OCI-LY7 (cell line): ENCODE measurements at regions not wholly inside any gene's neighbourhood (a gene's known extent, or its start where the extent isn't known, plus 50 kb on each side); places are given as distances from the start of the nearest gene placed in this dataset.

ENCODE experiments used
- BruUV-seq: library from RNA; stranded (reverse); fragments of 400-500 nt; replicated peaks from 2 replicates; lab custom pipeline; 2021; lab: Mats Ljungman, UMichigan
- CTCF ChIA-PET: fragments of 300-600 bp; sonication (Branson Sonifier 250); formaldehyde crosslinking; loops from one replicate; lab custom pipeline; 2022; ENCODE audit warnings: antibody characterized with exemption; ENCODE audit not compliant: unreplicated experiment; lab: Charles Lee
- POLR2A ChIA-PET: fragments of 300-600 bp; sonication (Branson Sonifier 250); formaldehyde crosslinking; loops from one replicate; lab custom pipeline; 2022; ENCODE audit warnings: antibody characterized with exemption; lab: Charles Lee
- DNase-seq: peaks from one replicate; pipeline ENCODE4 v3.0.0-alpha.2; 2015; ENCODE audit warnings: low spot score
- H2AFZ ChIP-seq: fragments of 200-600 bp; sonication (generic), shearing (Covaris generic); 2 replicates; pipeline ENCODE4 v1.6.1; 2014; ENCODE audit warnings: mild to moderate bottlenecking, antibody characterized with exemption, low read length, moderate library complexity
- H3K27ac ChIP-seq: fragments of 200-600 bp; sonication (generic); 2 replicates; pipeline ENCODE4 v1.5.1; 2014; ENCODE audit warnings: mixed run types, low read depth, mild to moderate bottlenecking, moderate library complexity, low read length, inconsistent platforms; ENCODE audit not compliant: poor library complexity, severe bottlenecking
- H3K36me3 ChIP-seq: fragments of 200-600 bp; sonication (generic); 2 replicates; pipeline ENCODE4 v1.6.1; 2014; ENCODE audit warnings: mild to moderate bottlenecking, antibody characterized with exemption, low read length, moderate library complexity, mixed read lengths; ENCODE audit not compliant: insufficient read depth
- H3K4me1 ChIP-seq: fragments of 200-600 bp; sonication (generic); 2 replicates; pipeline ENCODE4 v1.5.1; 2014; ENCODE audit warnings: mild to moderate bottlenecking, low read length; ENCODE audit not compliant: insufficient read depth, poor library complexity, severe bottlenecking
- H3K4me2 ChIP-seq: fragments of 200-600 bp; sonication (generic); 2 replicates; pipeline ENCODE4 v1.6.1; 2014; ENCODE audit warnings: mild to moderate bottlenecking, low read length
- H3K4me3 ChIP-seq: fragments of 200-600 bp; sonication (generic); 2 replicates; pipeline ENCODE4 v1.5.1; 2014; ENCODE audit warnings: mild to moderate bottlenecking, low read depth, low read length; ENCODE audit not compliant: poor library complexity, severe bottlenecking
- H3K79me2 ChIP-seq: fragments of 200-600 bp; sonication (generic); 2 replicates; pipeline ENCODE4 v1.6.1; 2016; ENCODE audit warnings: low read depth, mild to moderate bottlenecking, low read length, moderate library complexity, mixed read lengths; ENCODE audit not compliant: insufficient read depth
- H3K9me2 ChIP-seq: fragments of 200-600 bp; sonication (generic); 2 replicates; pipeline ENCODE4 v1.6.1; 2016; ENCODE audit warnings: mild to moderate bottlenecking, low read length, mixed read lengths; ENCODE audit not compliant: insufficient read depth
- H3K9me3 ChIP-seq: fragments of 200-600 bp; sonication (generic); 2 replicates; pipeline ENCODE4 v1.6.1; 2014; ENCODE audit warnings: mild to moderate bottlenecking, mixed run types, low read length, mixed read lengths
- H4K20me1 ChIP-seq: fragments of 200-600 bp; sonication (generic); 2 replicates; pipeline ENCODE4 v1.6.1; 2014; ENCODE audit warnings: mild to moderate bottlenecking, antibody characterized with exemption, low read length, moderate library complexity, mixed read lengths; ENCODE audit not compliant: insufficient read depth
- CTCF ChIP-seq: fragments of 200-600 bp; sonication (generic); conservative IDR thresholded peaks from 2 replicates; pipeline ENCODE4 v1.5.1; 2014; ENCODE audit warnings: mild to moderate bottlenecking, antibody characterized with exemption, low read length, moderate library complexity, mixed read lengths
- EZH2phosphoT487 ChIP-seq: fragments of 200-600 bp; sonication (generic); IDR thresholded peaks from 2 replicates; pipeline ENCODE4 v1.6.1; 2018; ENCODE audit warnings: low read depth, borderline replicate concordance, mild to moderate bottlenecking, mixed run types, antibody characterized with exemption, low read length, moderate library complexity, mixed read lengths
- intact Hi-C: fragments of 100-400 bp; cut with micrococcal nuclease; formaldehyde crosslinking; loops from one replicate; pipeline ENCODE4 v1.10.0; 2022; ENCODE audit not compliant: unreplicated experiment

GRCh38 chr20:39808613-39809012, 846.5 kb downstream of the DHX35 start:
- no peaks in the 10 kb centered on the region for H3K79me2 ChIP-seq
- H4K20me1 ChIP-seq, result no peaks in the 10 kb centered on the region
- intact Hi-C loops, result no loop called here
- CTCF ChIA-PET, result no interaction called here
- no TSS peak for BruUV-seq
- POLR2A ChIA-PET, result no interaction called here
- H3K9me2 ChIP-seq, result no peaks in the 10 kb centered on the region
- no peaks in the 10 kb centered on the region for H3K9me3 ChIP-seq
- no peaks in the 10 kb centered on the region for H3K4me1 ChIP-seq
- H3K4me2 ChIP-seq, result no peak overlapping the region
- DNase-seq, result no peak
- TF ChIP-seq EZH2phosphoT487 (no peak), CTCF (no peak)
- H3K36me3 ChIP-seq, result no peaks in the 10 kb centered on the region
- H3K27ac ChIP-seq, result no peak overlapping the region
- H3K4me3 ChIP-seq, result no peak overlapping the region
- H2AFZ ChIP-seq, result no peak overlapping the region

GRCh38 chr20:39800548-39800947, 838.4 kb downstream of the DHX35 start:
- no TSS peak for BruUV-seq
- Histone ChIP-seq H3K4me2 (no peak overlapping the region), H3K9me3 (no peaks in the 10 kb centered on the region), H3K9me2 (no peaks in the 10 kb centered on the region), H3K36me3 (no peaks in the 10 kb centered on the region), H3K79me2 (no peaks in the 10 kb centered on the region), H4K20me1 (no peaks in the 10 kb centered on the region), H2AFZ (no peak overlapping the region), H3K4me3 (no peak overlapping the region), H3K4me1 (no peaks in the 10 kb centered on the region), H3K27ac (no peak overlapping the region)
- intact Hi-C loops, result no loop called here
- TF ChIP-seq CTCF, result no peak
- TF ChIP-seq EZH2phosphoT487, result no peak
- CTCF ChIA-PET, result no interaction called here
- POLR2A ChIA-PET, result no interaction called here
- DNase-seq, result no peak

- BruUV-seq, result no TSS peak
- no peak for DNase-seq
- Histone ChIP-seq H3K79me2 (no peaks in the 10 kb centered on the region), H3K36me3 (no peaks in the 10 kb centered on the region), H3K9me2 (no peaks in the 10 kb centered on the region), H3K27ac (no peak overlapping the region), H2AFZ (no peak overlapping the region), H4K20me1 (no peaks in the 10 kb centered on the region), H3K9me3 (no peaks in the 10 kb centered on the region), H3K4me2 (no peak overlapping the region), H3K4me3 (no peak overlapping the region), H3K4me1 (no peaks in the 10 kb centered on the region)
- ChIA-PET POLR2A (no interaction called here), CTCF (no interaction called here)
- TF ChIP-seq CTCF, result no peak
- TF ChIP-seq EZH2phosphoT487, result no peak
- intact Hi-C loops, result no loop called here
Observed at GRCh38 chr20:39800111-39800510, 838.0 kb downstream of the DHX35 start.
